Thymus (tissue), 11 donors: ENCODE measurements at regions not wholly inside any gene's neighbourhood (a gene's known extent, or its start where the extent isn't known, plus 50 kb on each side); places are given as distances from the start of the nearest gene placed in this dataset.

Experiments
- DNase-seq, 9 donors: peaks; one replicate each; pipeline ENCODE4 v3.0.0-alpha.2; 2013; ENCODE audit warnings: low spot score in 9 of 9, low read depth in 6 of 9, missing footprints in 1 of 9
- H3K27ac ChIP-seq, 2 donors: one replicate each; pipeline ENCODE4 v1.5.1; 2013; ENCODE audit warnings: control low read depth in 1 of 2, low read depth in 1 of 2, low read length in 1 of 2, mild to moderate bottlenecking in 1 of 2, moderate library complexity in 1 of 2
- H3K27me3 ChIP-seq, 2 donors: one replicate each; pipeline ENCODE4 v1.5.1; 2013; ENCODE audit warnings: low read length in 1 of 2; ENCODE audit not compliant: control insufficient read depth in 2 of 2, insufficient read depth in 1 of 2
- H3K36me3 ChIP-seq, 2 donors: one replicate each; pipeline ENCODE4 v1.5.1; 2013; ENCODE audit warnings: low read length in 1 of 2, mild to moderate bottlenecking in 1 of 2, moderate library complexity in 1 of 2; ENCODE audit not compliant: control insufficient read depth in 2 of 2, insufficient read depth in 2 of 2
- H3K4me1 ChIP-seq, 2 donors: one replicate each; pipeline ENCODE4 v1.5.1; 2013; ENCODE audit warnings: low read length in 2 of 2; ENCODE audit not compliant: control insufficient read depth in 2 of 2, insufficient read depth in 2 of 2
- H3K4me3 ChIP-seq, 2 donors: one replicate each; pipeline ENCODE4 v1.5.1; 2013; ENCODE audit warnings: low read length in 2 of 2, control low read depth in 1 of 2, mild to moderate bottlenecking in 1 of 2
- H3K9me3 ChIP-seq, 2 donors: one replicate each; pipeline ENCODE4 v1.5.1; 2013; ENCODE audit warnings: low read length in 1 of 2, mild to moderate bottlenecking in 1 of 2; ENCODE audit not compliant: control insufficient read depth in 2 of 2, insufficient read depth in 1 of 2
- WGBS: extraction: QIAGEN DNeasy Blood & Tissue Kit; methylation state at CpG from one replicate; pipeline ENCODE4 v1.1.7; 2013; 5-methylcytosine and 5-hydroxymethylcytosine counted together
- donor health status: healthy.

DNA sequence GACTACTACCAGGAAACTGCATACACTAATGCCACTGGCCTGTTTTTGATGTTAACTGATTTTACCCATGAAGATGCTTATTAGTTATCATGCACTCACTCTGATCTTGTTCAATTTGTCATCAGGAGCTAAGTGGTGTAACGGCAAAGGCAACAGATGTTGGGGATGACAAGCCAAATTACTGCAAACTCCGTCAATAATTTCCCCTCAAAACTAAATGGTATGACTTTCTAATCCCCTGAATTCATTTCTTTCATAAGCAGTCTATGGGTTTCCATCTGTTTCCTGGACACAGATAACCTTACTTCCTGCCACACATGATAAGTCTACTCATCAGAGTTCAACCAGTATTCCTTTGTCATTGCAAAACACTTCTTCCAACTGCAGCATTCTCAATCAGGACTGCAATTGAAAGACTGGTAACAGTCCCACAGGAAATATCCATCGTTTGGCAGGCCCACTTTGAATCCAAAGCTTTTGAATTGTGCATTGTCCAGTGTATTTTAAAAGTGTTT, 96.2 kb upstream of the SMC2 start:
- H3K27me3 ChIP-seq: no peaks in the 10 kb centered on the region
- no peak overlapping the region for H3K27ac ChIP-seq
- no peaks in the 10 kb centered on the region for H3K36me3 ChIP-seq
- no peaks in the 10 kb centered on the region for H3K4me1 ChIP-seq
- H3K9me3 ChIP-seq: peaks cover 0 to 3% of the 10 kb centered on the region in 2 donors
- H3K4me3 ChIP-seq: no peak overlapping the region
- no peak for DNase-seq
- 75% methylated on average over 3 of the region's 3 CpGs for WGBS

DNA sequence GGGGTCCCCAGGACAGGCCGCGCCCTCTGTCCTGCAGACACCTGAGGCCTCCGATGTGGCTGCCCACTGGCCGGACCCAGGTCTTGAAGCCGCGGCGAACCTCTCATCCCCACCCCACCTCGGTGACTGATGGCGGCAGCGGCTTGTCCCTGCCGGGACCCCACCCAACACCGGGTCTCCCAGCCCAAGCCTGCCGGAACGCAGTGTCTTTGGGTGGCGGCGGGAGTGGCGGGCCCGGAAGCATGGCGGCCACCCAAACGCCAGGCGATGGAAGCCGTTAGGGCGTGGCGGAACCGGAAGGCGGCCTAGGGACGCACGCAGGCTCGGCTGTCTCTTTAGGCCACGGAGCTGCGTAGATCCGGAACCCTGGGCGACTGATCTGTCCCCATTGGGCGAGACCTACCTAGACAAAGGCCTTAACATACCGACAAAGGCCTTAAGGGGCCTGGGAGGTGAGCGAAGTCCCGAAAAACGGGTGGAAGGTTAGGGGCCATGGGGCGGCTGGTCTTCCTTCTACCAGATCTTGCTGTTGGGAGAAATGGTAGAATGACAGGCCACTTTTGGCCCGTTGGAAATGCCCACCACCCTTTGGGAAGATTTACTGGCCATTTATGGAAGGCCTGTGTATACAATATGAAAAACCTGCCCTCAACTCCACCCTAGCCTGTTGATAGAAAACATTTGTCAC, 94.6 kb upstream of the SMC2 start:
- no peak overlapping the region for H3K4me3 ChIP-seq
- H3K27me3 ChIP-seq: no peaks in the 10 kb centered on the region
- H3K9me3 ChIP-seq: peaks cover 0 to 3% of the 10 kb centered on the region in 2 donors
- H3K36me3 ChIP-seq: no peaks in the 10 kb centered on the region
- no peaks in the 10 kb centered on the region for H3K4me1 ChIP-seq
- no peak for DNase-seq
- 98% methylated on average over 40 of the region's 40 CpGs for WGBS
- no peak overlapping the region for H3K27ac ChIP-seq

DNA sequence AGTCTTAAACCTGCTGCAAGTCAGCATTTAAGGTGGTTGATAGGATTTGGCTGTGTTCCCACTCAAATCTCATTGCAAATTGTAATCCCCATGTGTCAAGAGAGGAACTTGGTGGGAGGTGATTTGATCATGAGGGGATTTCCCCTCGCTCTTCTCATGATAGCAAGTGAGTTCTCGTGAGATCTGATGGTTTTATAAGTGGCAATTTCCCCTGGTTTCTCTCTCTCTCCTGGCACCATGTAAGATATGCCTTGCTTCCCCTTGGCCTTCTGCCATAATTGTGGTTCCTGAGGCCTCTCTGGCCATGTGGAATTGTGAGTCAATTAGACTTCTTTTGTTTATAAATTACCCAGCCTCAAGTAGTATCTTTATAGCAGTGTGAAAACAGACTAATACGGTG, 84.3 kb upstream of the SMC2 start:
- Histone ChIP-seq H3K27me3 (no peaks in the 10 kb centered on the region), H3K36me3 (no peaks in the 10 kb centered on the region), H3K4me3 (no peak overlapping the region), H3K27ac (no peak overlapping the region), H3K9me3 (no peaks in the 10 kb centered on the region), H3K4me1 (no peaks in the 10 kb centered on the region)
- no peak for DNase-seq
- WGBS: 18% methylated on average over 3 of the region's 3 CpGs

DNA sequence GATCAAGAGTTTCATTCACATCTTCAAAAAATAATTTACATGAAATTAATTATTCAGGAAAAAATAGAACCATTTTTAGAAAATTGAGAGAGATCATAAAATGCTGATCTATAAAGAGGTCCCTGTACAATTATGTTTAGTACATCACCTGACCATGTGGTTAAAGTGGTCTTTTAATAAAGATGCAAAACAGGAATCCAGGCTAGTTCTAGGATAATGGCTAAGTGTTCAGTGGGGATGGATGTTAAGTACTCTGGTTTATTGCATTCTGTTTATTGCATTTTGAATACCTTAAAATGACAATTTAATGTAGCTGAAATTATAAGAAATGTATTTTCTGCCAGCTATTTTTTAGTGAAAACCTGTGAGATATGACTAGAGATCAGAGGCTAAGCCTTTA, 72.0 kb upstream of the SMC2 start:
- Histone ChIP-seq H3K4me1 (no peaks in the 10 kb centered on the region), H3K9me3 (no peaks in the 10 kb centered on the region), H3K4me3 (no peak overlapping the region), H3K36me3 (no peaks in the 10 kb centered on the region), H3K27me3 (no peaks in the 10 kb centered on the region), H3K27ac (no peak overlapping the region)
- DNase-seq: no peak

DNA sequence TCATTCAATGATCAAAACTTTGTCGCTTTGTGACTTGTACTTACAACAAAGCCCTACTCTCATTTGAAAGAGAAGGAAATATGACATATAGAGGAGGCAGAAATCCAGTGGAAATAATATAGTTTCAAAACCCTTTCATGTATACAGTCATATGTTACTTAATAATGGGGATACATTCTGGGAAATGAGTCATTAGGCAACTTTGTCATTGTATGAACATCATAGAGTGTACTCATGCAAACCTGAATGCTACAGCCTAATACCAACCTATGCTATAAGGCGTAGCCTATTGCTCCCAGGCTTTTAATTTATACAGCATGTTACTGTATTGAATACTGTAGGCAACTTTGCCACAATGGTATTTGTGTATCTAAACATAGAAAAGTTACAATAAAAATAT, 69.0 kb upstream of the SMC2 start:
- Histone ChIP-seq H3K4me3 (no peak overlapping the region), H3K27ac (no peak overlapping the region), H3K9me3 (no peaks in the 10 kb centered on the region), H3K36me3 (no peaks in the 10 kb centered on the region), H3K4me1 (no peaks in the 10 kb centered on the region), H3K27me3 (no peaks in the 10 kb centered on the region)
- WGBS: 95% methylated on average over 2 of the region's 2 CpGs
- no peak for DNase-seq

DNA sequence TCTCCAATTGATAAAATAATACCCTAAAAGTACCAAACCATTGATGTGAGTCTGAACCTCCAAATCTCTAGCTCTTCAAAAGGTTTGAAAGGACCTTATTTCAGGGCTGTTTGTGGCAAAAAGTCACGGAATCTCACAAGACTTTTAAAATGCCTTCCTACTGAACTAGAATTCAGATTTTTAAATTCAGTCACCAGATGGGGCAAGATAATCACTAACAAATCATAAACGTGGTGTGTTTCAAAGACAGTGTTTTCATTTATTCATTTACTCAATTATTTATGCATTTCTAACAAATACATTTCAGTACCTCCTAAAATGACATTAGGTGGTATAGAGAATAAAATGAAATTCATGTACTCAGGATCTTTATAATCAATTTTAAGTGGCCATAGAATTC, 68.2 kb upstream of the SMC2 start:
- H3K9me3 ChIP-seq: no peaks in the 10 kb centered on the region
- H3K4me1 ChIP-seq: no peaks in the 10 kb centered on the region
- 79% methylated on average over 2 of the region's 2 CpGs for WGBS
- H3K27ac ChIP-seq: no peak overlapping the region
- no peaks in the 10 kb centered on the region for H3K27me3 ChIP-seq
- no peaks in the 10 kb centered on the region for H3K36me3 ChIP-seq
- H3K4me3 ChIP-seq: no peak overlapping the region
- no peak for DNase-seq

DNA sequence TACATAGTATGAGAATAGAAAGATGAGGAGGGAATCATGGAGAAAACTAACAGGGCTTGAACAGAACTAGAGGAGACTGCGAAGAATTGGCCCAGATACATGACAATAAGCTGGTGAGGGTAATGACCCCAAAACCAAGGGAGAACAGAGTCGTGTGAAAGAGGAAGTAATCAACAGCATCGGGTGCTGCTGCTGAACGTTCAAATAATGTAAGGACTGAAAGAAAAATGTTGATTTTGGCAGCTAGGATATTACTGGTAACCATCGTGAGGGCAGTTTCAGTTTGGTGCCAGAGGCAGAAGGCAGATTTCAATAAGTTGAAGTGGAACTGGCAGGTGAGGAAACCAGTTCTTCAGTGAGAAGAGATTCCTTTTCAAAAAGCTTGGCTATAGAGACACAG, 66.8 kb upstream of the SMC2 start:
- DNase-seq: no peak
- Histone ChIP-seq H3K27ac (no peak overlapping the region), H3K9me3 (no peaks in the 10 kb centered on the region), H3K27me3 (no peaks in the 10 kb centered on the region), H3K4me1 (no peaks in the 10 kb centered on the region), H3K36me3 (no peaks in the 10 kb centered on the region), H3K4me3 (no peak overlapping the region)
- 23% methylated on average over 5 of the region's 5 CpGs for WGBS

DNA sequence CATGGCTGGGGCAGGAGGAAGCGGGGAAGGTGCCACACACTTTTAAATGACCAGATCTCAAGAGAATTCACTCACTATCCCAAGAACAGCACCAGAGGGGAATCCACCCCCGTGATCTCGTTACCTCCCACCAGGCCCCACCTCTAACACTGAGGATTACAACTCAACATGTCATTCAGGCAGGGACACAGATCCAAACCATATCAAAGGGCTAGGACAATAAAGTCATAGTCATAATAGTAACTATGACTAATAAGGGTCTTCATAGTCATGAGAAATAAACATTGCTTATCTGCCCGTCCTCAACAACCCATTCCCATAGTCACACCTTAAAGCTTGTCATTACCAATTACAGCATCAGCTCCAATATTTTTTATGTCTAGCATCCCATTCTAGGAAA, 65.3 kb upstream of the SMC2 start:
- no peaks in the 10 kb centered on the region for H3K9me3 ChIP-seq
- H3K36me3 ChIP-seq: no peaks in the 10 kb centered on the region
- no peak for DNase-seq
- no peaks in the 10 kb centered on the region for H3K4me1 ChIP-seq
- H3K4me3 ChIP-seq: no peak overlapping the region
- WGBS: 93% methylated on average over 4 of the region's 4 CpGs
- H3K27me3 ChIP-seq: no peaks in the 10 kb centered on the region
- no peak overlapping the region for H3K27ac ChIP-seq
